ENCODE measurements at regions not wholly inside any gene's neighbourhood (a gene's known extent, or its start where the extent isn't known, plus 50 kb on each side); places are given as distances from the start of the nearest gene placed in this dataset.
"Not testable (repeated sequence)": the region's sequence is repeated elsewhere in the genome, so short reads cannot be mapped to it uniquely, and the experiment has no call there.

- H3K4me3 ChIP-seq (ENCODE audit: low read depth, low read length) = no peak overlapping the region
- H3K9ac ChIP-seq (ENCODE audit: low read depth, low read length) = no peak overlapping the region
- H3K36me3 ChIP-seq (ENCODE audit: control insufficient read depth, insufficient read depth, low read length) = no peaks in the 10 kb centered on the region
- H3K27me3 ChIP-seq (ENCODE audit: control insufficient read depth, insufficient read depth, low read length) = no peaks in the 10 kb centered on the region
- no peaks in the 10 kb centered on the region for H3K9me3 ChIP-seq (ENCODE audit: control insufficient read depth, insufficient read depth, low read length)
- no peak overlapping the region for H3K27ac ChIP-seq (ENCODE audit: low read depth, low read length)
- H3K4me1 ChIP-seq (ENCODE audit: control insufficient read depth, insufficient read depth, low read length) = peaks cover 8% of the 10 kb centered on the region
Observed at GRCh38 chr7:101728128-101728527, 89.3 kb upstream of the CUX1 start.

- not testable (repeated sequence) for H3K9me3 ChIP-seq (ENCODE audit: control insufficient read depth, insufficient read depth, low read length); H3K27ac ChIP-seq (ENCODE audit: low read depth, low read length); H3K36me3 ChIP-seq (ENCODE audit: control insufficient read depth, insufficient read depth, low read length); H3K9ac ChIP-seq (ENCODE audit: low read depth, low read length); H3K27me3 ChIP-seq (ENCODE audit: control insufficient read depth, insufficient read depth, low read length); H3K4me3 ChIP-seq (ENCODE audit: low read depth, low read length)
- H3K4me1 ChIP-seq (ENCODE audit: control insufficient read depth, insufficient read depth, low read length) = peaks cover 12% of the 10 kb centered on the region
Observed at GRCh38 chr7:101728873-101729240, 88.6 kb upstream of the CUX1 start.

- Histone ChIP-seq H3K4me1 (ENCODE audit: control insufficient read depth, insufficient read depth, low read length) (peaks cover 16% of the 10 kb centered on the region), H3K27me3 (ENCODE audit: control insufficient read depth, insufficient read depth, low read length) (no peaks in the 10 kb centered on the region), H3K27ac (ENCODE audit: low read depth, low read length) (no peak overlapping the region), H3K36me3 (ENCODE audit: control insufficient read depth, insufficient read depth, low read length) (no peaks in the 10 kb centered on the region), H3K4me3 (ENCODE audit: low read depth, low read length) (no peak overlapping the region), H3K9me3 (ENCODE audit: control insufficient read depth, insufficient read depth, low read length) (no peaks in the 10 kb centered on the region), H3K9ac (ENCODE audit: low read depth, low read length) (no peak overlapping the region)
Observed at GRCh38 chr7:101729241-101729883, 88.1 kb upstream of the CUX1 start.

- no peak overlapping the region for H3K9ac ChIP-seq (ENCODE audit: low read depth, low read length)
- H3K4me1 ChIP-seq (ENCODE audit: control insufficient read depth, insufficient read depth, low read length) = peaks cover 16% of the 10 kb centered on the region
- H3K27me3 ChIP-seq (ENCODE audit: control insufficient read depth, insufficient read depth, low read length) = no peaks in the 10 kb centered on the region
- no peaks in the 10 kb centered on the region for H3K36me3 ChIP-seq (ENCODE audit: control insufficient read depth, insufficient read depth, low read length)
- H3K27ac ChIP-seq (ENCODE audit: low read depth, low read length) = no peak overlapping the region
- H3K4me3 ChIP-seq (ENCODE audit: low read depth, low read length) = no peak overlapping the region
- H3K9me3 ChIP-seq (ENCODE audit: control insufficient read depth, insufficient read depth, low read length) = no peaks in the 10 kb centered on the region
Observed at GRCh38 chr7:101731502-101732084, 85.8 kb upstream of the CUX1 start.

- H3K4me3 ChIP-seq (ENCODE audit: low read depth, low read length) = peak overlapping the region; percentile 15; the same call in 1 of the 2 replicates
- no peak overlapping the region for H3K9ac ChIP-seq (ENCODE audit: low read depth, low read length)
- no peaks in the 10 kb centered on the region for H3K36me3 ChIP-seq (ENCODE audit: control insufficient read depth, insufficient read depth, low read length)
- H3K4me1 ChIP-seq (ENCODE audit: control insufficient read depth, insufficient read depth, low read length) = peaks cover 16% of the 10 kb centered on the region
- no peak overlapping the region for H3K27ac ChIP-seq (ENCODE audit: low read depth, low read length)
- H3K27me3 ChIP-seq (ENCODE audit: control insufficient read depth, insufficient read depth, low read length) = no peaks in the 10 kb centered on the region
- H3K9me3 ChIP-seq (ENCODE audit: control insufficient read depth, insufficient read depth, low read length) = no peaks in the 10 kb centered on the region
Observed at GRCh38 chr7:101733713-101734475, 83.5 kb upstream of the CUX1 start.

- Histone ChIP-seq H3K4me3 (ENCODE audit: low read depth, low read length) (no peak overlapping the region), H3K27ac (ENCODE audit: low read depth, low read length) (no peak overlapping the region), H3K27me3 (ENCODE audit: control insufficient read depth, insufficient read depth, low read length) (no peaks in the 10 kb centered on the region), H3K36me3 (ENCODE audit: control insufficient read depth, insufficient read depth, low read length) (no peaks in the 10 kb centered on the region), H3K9ac (ENCODE audit: low read depth, low read length) (no peak overlapping the region), H3K9me3 (ENCODE audit: control insufficient read depth, insufficient read depth, low read length) (no peaks in the 10 kb centered on the region), H3K4me1 (ENCODE audit: control insufficient read depth, insufficient read depth, low read length) (peaks cover 16% of the 10 kb centered on the region)
Observed at GRCh38 chr7:101736084-101736483, 81.3 kb upstream of the CUX1 start.

GRCh38 chr7:101739775-101740398 is 77.5 kb upstream of the CUX1 start:
- Histone ChIP-seq H3K36me3 (ENCODE audit: control insufficient read depth, insufficient read depth, low read length) (no peaks in the 10 kb centered on the region), H3K27me3 (ENCODE audit: control insufficient read depth, insufficient read depth, low read length) (no peaks in the 10 kb centered on the region), H3K9me3 (ENCODE audit: control insufficient read depth, insufficient read depth, low read length) (no peaks in the 10 kb centered on the region), H3K9ac (ENCODE audit: low read depth, low read length) (no peak overlapping the region), H3K27ac (ENCODE audit: low read depth, low read length) (no peak overlapping the region), H3K4me1 (ENCODE audit: control insufficient read depth, insufficient read depth, low read length) (peaks cover 10% of the 10 kb centered on the region), H3K4me3 (ENCODE audit: low read depth, low read length) (no peak overlapping the region)

- Histone ChIP-seq H3K27me3 (ENCODE audit: control insufficient read depth, insufficient read depth, low read length) (no peaks in the 10 kb centered on the region), H3K27ac (ENCODE audit: low read depth, low read length) (no peak overlapping the region), H3K9me3 (ENCODE audit: control insufficient read depth, insufficient read depth, low read length) (no peaks in the 10 kb centered on the region), H3K4me1 (ENCODE audit: control insufficient read depth, insufficient read depth, low read length) (peaks cover 10% of the 10 kb centered on the region), H3K9ac (ENCODE audit: low read depth, low read length) (no peak overlapping the region), H3K36me3 (ENCODE audit: control insufficient read depth, insufficient read depth, low read length) (no peaks in the 10 kb centered on the region), H3K4me3 (ENCODE audit: low read depth, low read length) (no peak overlapping the region)
Observed at GRCh38 chr7:101740981-101741725, 76.3 kb upstream of the CUX1 start.

GRCh38 chr7:101743241-101743994 is 74.0 kb upstream of the CUX1 start:
- H3K36me3 ChIP-seq (ENCODE audit: control insufficient read depth, insufficient read depth, low read length) = no peaks in the 10 kb centered on the region
- peaks cover 10% of the 10 kb centered on the region for H3K4me1 ChIP-seq (ENCODE audit: control insufficient read depth, insufficient read depth, low read length)
- H3K4me3 ChIP-seq (ENCODE audit: low read depth, low read length) = peak overlapping the region; percentile 68
- H3K9me3 ChIP-seq (ENCODE audit: control insufficient read depth, insufficient read depth, low read length) = no peaks in the 10 kb centered on the region
- peak overlapping the region; percentile 50 for H3K27ac ChIP-seq (ENCODE audit: low read depth, low read length)
- no peaks in the 10 kb centered on the region for H3K27me3 ChIP-seq (ENCODE audit: control insufficient read depth, insufficient read depth, low read length)
- H3K9ac ChIP-seq (ENCODE audit: low read depth, low read length) = peak overlapping the region; percentile 57; the same call in 1 of the 2 replicates

GRCh38 chr7:101743995-101744360 is 73.4 kb upstream of the CUX1 start:
- peak overlapping the region; percentile 50 for H3K27ac ChIP-seq (ENCODE audit: low read depth, low read length)

More at GRCh38 chr7:101743995-101744360, 73.4 kb upstream of the CUX1 start:
- no peaks in the 10 kb centered on the region for H3K27me3 ChIP-seq (ENCODE audit: control insufficient read depth, insufficient read depth, low read length)
- H3K4me1 ChIP-seq (ENCODE audit: control insufficient read depth, insufficient read depth, low read length) = peaks cover 10% of the 10 kb centered on the region
- H3K9me3 ChIP-seq (ENCODE audit: control insufficient read depth, insufficient read depth, low read length) = no peaks in the 10 kb centered on the region
- no peaks in the 10 kb centered on the region for H3K36me3 ChIP-seq (ENCODE audit: control insufficient read depth, insufficient read depth, low read length)
- H3K4me3 ChIP-seq (ENCODE audit: low read depth, low read length) = peak overlapping the region; percentile 68
- H3K9ac ChIP-seq (ENCODE audit: low read depth, low read length) = peak overlapping the region; percentile 57; the same call in 1 of the 2 replicates

Data from HUES48 (cell line).